H9 (cell line): ENCODE measurements at regions not wholly inside any gene's neighbourhood (a gene's known extent, or its start where the extent isn't known, plus 50 kb on each side); places are given as distances from the start of the nearest gene placed in this dataset.

Source experiments
- DNase-seq: peaks from one replicate; pipeline ENCODE4 v3.0.0-alpha.2; 2017
- H2AFZ ChIP-seq: one replicate; pipeline ENCODE4 v1.6.1; 2013; ENCODE audit warnings: mild to moderate bottlenecking, low read length, control low read depth, moderate library complexity
- H2AK5ac ChIP-seq: 2 replicates; pipeline ENCODE4 v1.6.1; 2013; ENCODE audit warnings: low read length, control low read depth, mixed read lengths; ENCODE audit not compliant: insufficient read length
- H2BK120ac ChIP-seq: one replicate; pipeline ENCODE4 v1.6.1; 2013; ENCODE audit warnings: low read depth, mild to moderate bottlenecking, low read length, control low read depth, inconsistent platforms; ENCODE audit not compliant: poor library complexity, severe bottlenecking
- H2BK12ac ChIP-seq: 2 replicates; pipeline ENCODE4 v1.6.1; 2013; ENCODE audit warnings: low read length, control low read depth, mixed read lengths, low read depth; ENCODE audit not compliant: insufficient read length
- H2BK15ac ChIP-seq: 2 replicates; pipeline ENCODE4 v1.6.1; 2013; ENCODE audit warnings: low read depth, low read length, control low read depth
- H2BK20ac ChIP-seq: one replicate; pipeline ENCODE4 v1.6.1; 2013; ENCODE audit warnings: low read depth, mild to moderate bottlenecking, low read length, control low read depth, inconsistent platforms; ENCODE audit not compliant: poor library complexity, severe bottlenecking
- H2BK5ac ChIP-seq: 2 replicates; pipeline ENCODE4 v1.6.1; 2013; ENCODE audit warnings: low read length, control low read depth, mixed read lengths; ENCODE audit not compliant: insufficient read length
- H3K14ac ChIP-seq: 2 replicates; pipeline ENCODE4 v1.6.1; 2013; ENCODE audit warnings: low read length, control low read depth; ENCODE audit not compliant: insufficient read depth
- H3K18ac ChIP-seq: 2 replicates; pipeline ENCODE4 v1.6.1; 2013; ENCODE audit warnings: low read depth, mild to moderate bottlenecking, mixed read lengths, low read length, control low read depth; ENCODE audit not compliant: insufficient read length
- H3K23ac ChIP-seq: 2 replicates; pipeline ENCODE4 v1.6.1; 2013; ENCODE audit warnings: low read length, control low read depth, mixed read lengths, low read depth; ENCODE audit not compliant: insufficient read length
- H3K23me2 ChIP-seq: 2 replicates; pipeline ENCODE4 v1.6.1; 2013; ENCODE audit warnings: low read depth, mild to moderate bottlenecking, mixed read lengths, low read length, control low read depth; ENCODE audit not compliant: insufficient read length, poor library complexity, severe bottlenecking
- H3K27ac ChIP-seq: 2 replicates; pipeline ENCODE4 v1.5.1; 2013; ENCODE audit warnings: low read length, control low read depth, mixed read lengths, low read depth; ENCODE audit not compliant: insufficient read length
- H3K27me3 ChIP-seq: 2 replicates; pipeline ENCODE4 v1.6.1; 2013; ENCODE audit warnings: low read length, control low read depth, inconsistent platforms; ENCODE audit not compliant: insufficient read depth
- H3K4ac ChIP-seq: 2 replicates; pipeline ENCODE4 v1.6.1; 2013; ENCODE audit warnings: low read depth, mild to moderate bottlenecking, control low read depth, inconsistent platforms, low read length, moderate library complexity
- H3K4me1 ChIP-seq: 2 replicates; pipeline ENCODE4 v1.6.1; 2013; ENCODE audit warnings: low read length, control low read depth, inconsistent platforms; ENCODE audit not compliant: insufficient read depth
- H3K4me2 ChIP-seq: 2 replicates; pipeline ENCODE4 v1.6.1; 2013; ENCODE audit warnings: low read length, control low read depth, mixed read lengths; ENCODE audit not compliant: insufficient read length, insufficient read depth
- H3K56ac ChIP-seq: 2 replicates; pipeline ENCODE4 v1.6.1; 2013; ENCODE audit warnings: low read depth, mild to moderate bottlenecking, mixed read lengths, low read length, control low read depth; ENCODE audit not compliant: insufficient read length
- H3K79me1 ChIP-seq: 2 replicates; pipeline ENCODE4 v1.6.1; 2013; ENCODE audit warnings: low read depth, mild to moderate bottlenecking, moderate library complexity, low read length, control low read depth, inconsistent platforms; ENCODE audit not compliant: insufficient read depth, poor library complexity, severe bottlenecking
- H3K79me2 ChIP-seq: 2 replicates; pipeline ENCODE4 v1.6.1; 2013; ENCODE audit warnings: low read length, control low read depth, inconsistent platforms; ENCODE audit not compliant: insufficient read depth
- H3K9ac ChIP-seq: 2 replicates; pipeline ENCODE4 v1.6.1; 2013; ENCODE audit warnings: low read length, control low read depth, mixed read lengths; ENCODE audit not compliant: insufficient read length; ENCODE audit errors: extremely low read depth
- H3K9me3 ChIP-seq: one replicate; pipeline ENCODE4 v1.6.1; 2013; ENCODE audit warnings: low read depth, low read length, inconsistent platforms; ENCODE audit not compliant: control insufficient read depth
- H3T11ph ChIP-seq: one replicate; pipeline ENCODE4 v1.6.1; 2013; ENCODE audit warnings: mild to moderate bottlenecking, low read length, control low read depth, inconsistent platforms
- H4K20me1 ChIP-seq: one replicate; pipeline ENCODE4 v1.6.1; 2013; ENCODE audit not compliant: control insufficient read depth, insufficient read length, insufficient read depth
- H4K5ac ChIP-seq: 2 replicates; pipeline ENCODE4 v1.6.1; 2013; ENCODE audit warnings: low read depth, mild to moderate bottlenecking, mixed read lengths, low read length, control low read depth; ENCODE audit not compliant: insufficient read length
- H4K8ac ChIP-seq: replicated peaks from 2 replicates; pipeline ENCODE4 v1.6.1; 2013; ENCODE audit warnings: low read length, control low read depth, mixed read lengths, low read depth; ENCODE audit not compliant: insufficient read length
- H4K91ac ChIP-seq: 2 replicates; pipeline ENCODE4 v1.6.1; 2013; ENCODE audit warnings: low read depth, mild to moderate bottlenecking, moderate library complexity, mixed read lengths, low read length, control low read depth; ENCODE audit not compliant: insufficient read length
- H3K27ac Mint-ChIP-seq, 3 experiments: 2 replicates in 2 of 3; 3 replicates in 1 of 3; pipeline ENCODE4 v1.8.0; 2020 to 2021; ENCODE audit warnings: mixed read lengths in 3 of 3, mild to moderate bottlenecking in 1 of 3, moderate library complexity in 1 of 3
- H3K27me3 Mint-ChIP-seq: 2 replicates; pipeline ENCODE4 v1.8.0; 2021; ENCODE audit warnings: low read depth, mild to moderate bottlenecking, moderate library complexity, mixed read lengths
- H3K36me3 Mint-ChIP-seq, 3 experiments: 2 replicates in 2 of 3; 3 replicates in 1 of 3; pipeline ENCODE4 v1.8.0; 2020 to 2021; ENCODE audit warnings: low read depth in 3 of 3, mixed read lengths in 3 of 3; ENCODE audit not compliant: insufficient read depth in 1 of 3
- H3K4me1 Mint-ChIP-seq, 2 experiments: 2 replicates each; pipeline ENCODE4 v1.8.0; 2020; ENCODE audit warnings: mixed read lengths in 2 of 2
- H3K4me3 Mint-ChIP-seq, 2 experiments: 2 replicates in 1 of 2; 3 replicates in 1 of 2; pipeline ENCODE4 v1.8.0; 2020 to 2021; ENCODE audit warnings: mild to moderate bottlenecking in 2 of 2, mixed read lengths in 2 of 2, moderate library complexity in 1 of 2
- H3K9me3 Mint-ChIP-seq, 2 experiments: 2 replicates in 1 of 2; 3 replicates in 1 of 2; pipeline ENCODE4 v1.8.0; 2020; ENCODE audit warnings: mild to moderate bottlenecking in 2 of 2, mixed read lengths in 2 of 2, moderate library complexity in 1 of 2
- WGBS: extraction: QIAGEN DNeasy Blood & Tissue Kit; methylation state at CpG from one replicate; pipeline ENCODE4 v1.1.7; 2013; ENCODE audit warnings: missing lambda C conversion rate, low lambda C conversion rate, mixed read lengths; ENCODE audit not compliant: insufficient read length; ENCODE audit errors: extremely low coverage; 5-methylcytosine and 5-hydroxymethylcytosine counted together
- TF ChIP-seq, protein P1 (sequence below): fragments of 200-600 bp; sonication (generic); conservative IDR thresholded peaks from 3 replicates; pipeline ENCODE4 v1.8.0; 2021; ENCODE audit warnings: antibody characterized with exemption, mild to moderate bottlenecking

GRCh38 chr9:109683521-109683920, 96.5 kb upstream of the PALM2AKAP2 start:
- Histone ChIP-seq H2BK20ac (no peak overlapping the region), H2BK5ac (no peak overlapping the region), H3K23ac (no peak overlapping the region), H3K27me3 (no peaks in the 10 kb centered on the region), H2BK12ac (no peak overlapping the region), H3K27ac (no peak overlapping the region), H4K20me1 (no peaks in the 10 kb centered on the region), H3K4me1 (peaks cover 3% of the 10 kb centered on the region; the same call in 1 of the 2 replicates), H3K79me2 (no peaks in the 10 kb centered on the region), H2BK15ac (no peak overlapping the region), H3T11ph (no peak overlapping the region), H3K4me2 (no peak overlapping the region), H3K79me1 (no peaks in the 10 kb centered on the region), H3K14ac (no peak overlapping the region), H3K56ac (no peak overlapping the region), H4K91ac (no peak overlapping the region), H4K5ac (no peak overlapping the region), H2AK5ac (no peak overlapping the region), H4K8ac (no peak overlapping the region), H3K23me2 (no peaks in the 10 kb centered on the region), H3K4ac (no peak overlapping the region), H3K18ac (no peak overlapping the region), H3K9ac (no peak overlapping the region), H2AFZ (peak overlapping the region; percentile 56), H2BK120ac (no peak overlapping the region), H3K9me3 (no peaks in the 10 kb centered on the region)
- Mint-ChIP-seq H3K4me3 (no peak overlapping the region), H3K27ac (no peak overlapping the region), H3K4me1 (peaks cover 18 to 21% of the 10 kb centered on the region in 2 experiments), H3K9me3 (peaks cover 0 to 2% of the 10 kb centered on the region in 2 experiments; a peak in 4 of 5 replicates), H3K27me3 (no peaks in the 10 kb centered on the region; the same call in 1 of the 2 replicates), H3K36me3 (no peaks in the 10 kb centered on the region; a peak in 3 of 7 replicates)
- no peak for DNase-seq
- TF ChIP-seq, protein P1, sequence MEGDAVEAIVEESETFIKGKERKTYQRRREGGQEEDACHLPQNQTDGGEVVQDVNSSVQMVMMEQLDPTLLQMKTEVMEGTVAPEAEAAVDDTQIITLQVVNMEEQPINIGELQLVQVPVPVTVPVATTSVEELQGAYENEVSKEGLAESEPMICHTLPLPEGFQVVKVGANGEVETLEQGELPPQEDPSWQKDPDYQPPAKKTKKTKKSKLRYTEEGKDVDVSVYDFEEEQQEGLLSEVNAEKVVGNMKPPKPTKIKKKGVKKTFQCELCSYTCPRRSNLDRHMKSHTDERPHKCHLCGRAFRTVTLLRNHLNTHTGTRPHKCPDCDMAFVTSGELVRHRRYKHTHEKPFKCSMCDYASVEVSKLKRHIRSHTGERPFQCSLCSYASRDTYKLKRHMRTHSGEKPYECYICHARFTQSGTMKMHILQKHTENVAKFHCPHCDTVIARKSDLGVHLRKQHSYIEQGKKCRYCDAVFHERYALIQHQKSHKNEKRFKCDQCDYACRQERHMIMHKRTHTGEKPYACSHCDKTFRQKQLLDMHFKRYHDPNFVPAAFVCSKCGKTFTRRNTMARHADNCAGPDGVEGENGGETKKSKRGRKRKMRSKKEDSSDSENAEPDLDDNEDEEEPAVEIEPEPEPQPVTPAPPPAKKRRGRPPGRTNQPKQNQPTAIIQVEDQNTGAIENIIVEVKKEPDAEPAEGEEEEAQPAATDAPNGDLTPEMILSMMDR = no peak
- no CpG with 5 or more reads among the region's 3 CpGs for WGBS
